ENCODE measurements at regions not wholly inside any gene's neighbourhood (a gene's known extent, or its start where the extent isn't known, plus 50 kb on each side); places are given as distances from the start of the nearest gene placed in this dataset.

- no peak for ATAC-seq
- CTCF ChIA-PET, result no interaction called here
- no peaks in the 10 kb centered on the region for H3K4me1 Mint-ChIP-seq
These were observed 362.3 kb upstream of the BCHE start for GRCh38 chr3:166199491-166199890.

DNA sequence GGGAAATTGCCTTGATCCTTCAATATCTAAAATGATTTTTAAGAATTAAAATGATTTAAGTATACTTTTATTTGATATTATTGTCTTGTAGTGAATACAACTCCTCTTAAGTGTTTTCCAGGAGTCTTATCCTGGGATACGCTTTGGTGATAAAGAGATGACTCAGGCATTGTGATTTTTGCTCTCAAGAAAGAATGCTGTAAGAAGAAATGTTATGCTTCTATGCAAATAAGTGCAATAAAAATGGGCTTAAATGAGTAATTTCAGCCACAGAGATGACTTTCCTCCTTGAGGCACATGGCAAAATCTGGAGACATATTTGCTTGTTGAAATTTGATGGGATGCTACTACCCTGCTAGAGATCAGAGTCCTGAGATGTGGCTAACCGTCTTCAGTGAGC is 358.6 kb upstream of the BCHE start:
- Mint-ChIP-seq H3K27me3 (no peaks in the 10 kb centered on the region), H3K4me1 (no peaks in the 10 kb centered on the region), H3K36me3 (no peaks in the 10 kb centered on the region), H3K27ac (no peak overlapping the region), H3K4me3 (no peak overlapping the region), H3K9me3 (ENCODE audit: low read depth) (peaks cover 5% of the 10 kb centered on the region)
- DNase-seq (no peak), ATAC-seq (no peak)
- CTCF ChIA-PET, result no interaction called here

More at GRCh38 chr3:166199491-166199890, 362.3 kb upstream of the BCHE start:
- no peaks in the 10 kb centered on the region for H3K36me3 Mint-ChIP-seq
- no peak overlapping the region for H3K4me3 Mint-ChIP-seq
- H3K9me3 Mint-ChIP-seq (ENCODE audit: low read depth), result peaks cover 3% of the 10 kb centered on the region
- no peaks in the 10 kb centered on the region for H3K27me3 Mint-ChIP-seq
- DNase-seq, result no peak
- no peak overlapping the region for H3K27ac Mint-ChIP-seq

GRCh38 chr3:166191411-166191810 is 354.2 kb upstream of the BCHE start:
- H3K4me1 Mint-ChIP-seq, result no peaks in the 10 kb centered on the region
- ATAC-seq (no peak), DNase-seq (no peak)
- CTCF ChIA-PET, result no interaction called here
- no peaks in the 10 kb centered on the region for H3K27me3 Mint-ChIP-seq
- peaks cover 2% of the 10 kb centered on the region for H3K9me3 Mint-ChIP-seq (ENCODE audit: low read depth)
- no peaks in the 10 kb centered on the region for H3K36me3 Mint-ChIP-seq
- no peak overlapping the region for H3K27ac Mint-ChIP-seq
- H3K4me3 Mint-ChIP-seq, result no peak overlapping the region

GRCh38 chr3:166190360-166190759 is 353.1 kb upstream of the BCHE start:
- CTCF ChIA-PET, result no interaction called here

DNA sequence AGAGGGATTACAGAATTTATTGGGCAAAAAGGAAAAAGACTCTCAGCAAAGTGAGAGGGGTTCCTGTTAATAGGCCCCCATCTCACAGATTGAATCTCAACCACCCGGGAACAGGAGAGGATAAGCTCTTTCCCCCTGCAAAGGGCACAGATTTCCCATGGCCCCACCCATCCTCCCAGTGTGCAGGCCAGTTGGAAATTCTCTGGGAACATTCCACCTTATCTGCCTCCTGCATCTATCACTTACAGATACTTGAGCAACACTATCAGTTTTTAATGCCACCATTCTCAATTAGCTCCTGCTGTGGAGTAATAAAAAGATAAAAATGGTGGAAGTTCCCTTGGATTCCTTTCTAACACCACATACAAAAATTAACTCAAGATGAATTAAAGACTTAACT is 350.0 kb upstream of the BCHE start:
- DNase-seq (no peak), ATAC-seq (no peak)
- H3K27ac Mint-ChIP-seq, result no peak overlapping the region
- no peaks in the 10 kb centered on the region for H3K4me1 Mint-ChIP-seq
- H3K27me3 Mint-ChIP-seq, result no peaks in the 10 kb centered on the region
- no peaks in the 10 kb centered on the region for H3K36me3 Mint-ChIP-seq
- H3K4me3 Mint-ChIP-seq, result no peak overlapping the region
- CTCF ChIA-PET, result no interaction called here
- peaks cover 7% of the 10 kb centered on the region for H3K9me3 Mint-ChIP-seq (ENCODE audit: low read depth)

More at GRCh38 chr3:166190360-166190759, 353.1 kb upstream of the BCHE start:
- Mint-ChIP-seq H3K9me3 (ENCODE audit: low read depth) (peaks cover 9% of the 10 kb centered on the region), H3K27me3 (no peaks in the 10 kb centered on the region), H3K36me3 (no peaks in the 10 kb centered on the region), H3K27ac (no peak overlapping the region), H3K4me3 (no peak overlapping the region), H3K4me1 (no peaks in the 10 kb centered on the region)
- ATAC-seq (no peak), DNase-seq (no peak)

DNA sequence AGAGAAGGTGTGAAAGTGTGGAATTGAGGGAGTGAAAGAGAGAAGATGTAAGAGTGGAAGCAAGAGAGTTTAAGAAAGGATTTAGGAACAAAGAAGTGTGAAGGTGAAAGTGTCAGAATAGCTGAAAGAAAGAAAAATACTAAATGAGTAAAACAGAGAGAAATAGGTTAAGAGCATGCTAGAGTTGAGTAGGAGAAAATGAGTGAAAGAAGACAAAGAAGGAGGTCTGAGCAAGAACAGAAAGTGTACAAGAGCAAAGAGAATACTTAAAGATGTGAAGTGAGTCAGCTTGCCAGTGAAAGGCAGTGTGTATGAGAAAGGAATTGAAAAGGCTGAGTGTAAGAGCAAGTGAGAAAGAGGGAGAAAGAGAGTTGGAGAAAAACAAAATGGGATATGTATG is 348.8 kb upstream of the BCHE start:
- no peak overlapping the region for H3K4me3 Mint-ChIP-seq
- H3K27ac Mint-ChIP-seq, result no peak overlapping the region
- no peaks in the 10 kb centered on the region for H3K27me3 Mint-ChIP-seq
- CTCF ChIA-PET, result no interaction called here
- H3K9me3 Mint-ChIP-seq (ENCODE audit: low read depth), result peaks cover 7% of the 10 kb centered on the region
- no peaks in the 10 kb centered on the region for H3K36me3 Mint-ChIP-seq
- no peaks in the 10 kb centered on the region for H3K4me1 Mint-ChIP-seq
- DNase-seq (no peak), ATAC-seq (no peak)

DNA sequence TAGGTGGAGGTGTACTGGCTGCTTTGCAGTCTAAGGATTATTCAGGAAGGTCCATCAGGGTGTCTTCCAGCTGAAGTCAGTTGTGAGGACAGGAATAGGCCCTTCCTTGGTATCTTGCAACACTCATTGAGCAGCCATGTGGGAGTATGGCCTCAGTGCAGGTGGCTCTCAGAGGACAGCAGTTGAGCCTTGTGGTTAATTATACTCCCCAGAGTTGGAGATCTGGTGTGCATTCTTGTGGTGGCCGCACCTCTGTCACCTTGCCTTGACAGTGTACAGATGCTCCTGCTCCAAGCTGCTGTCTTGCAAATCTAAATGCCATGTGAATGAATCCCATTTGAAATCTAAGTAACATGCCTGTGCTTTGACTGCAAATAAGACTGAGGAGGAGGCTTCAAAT is 339.9 kb upstream of the BCHE start:
- DNase-seq (no peak), ATAC-seq (no peak)
- peaks cover 4% of the 10 kb centered on the region for H3K9me3 Mint-ChIP-seq (ENCODE audit: low read depth)
- no peak overlapping the region for H3K27ac Mint-ChIP-seq
- H3K4me1 Mint-ChIP-seq, result no peaks in the 10 kb centered on the region
- no peak overlapping the region for H3K4me3 Mint-ChIP-seq
- CTCF ChIA-PET, result no interaction called here
- H3K36me3 Mint-ChIP-seq, result no peaks in the 10 kb centered on the region
- H3K27me3 Mint-ChIP-seq, result no peaks in the 10 kb centered on the region

DNA sequence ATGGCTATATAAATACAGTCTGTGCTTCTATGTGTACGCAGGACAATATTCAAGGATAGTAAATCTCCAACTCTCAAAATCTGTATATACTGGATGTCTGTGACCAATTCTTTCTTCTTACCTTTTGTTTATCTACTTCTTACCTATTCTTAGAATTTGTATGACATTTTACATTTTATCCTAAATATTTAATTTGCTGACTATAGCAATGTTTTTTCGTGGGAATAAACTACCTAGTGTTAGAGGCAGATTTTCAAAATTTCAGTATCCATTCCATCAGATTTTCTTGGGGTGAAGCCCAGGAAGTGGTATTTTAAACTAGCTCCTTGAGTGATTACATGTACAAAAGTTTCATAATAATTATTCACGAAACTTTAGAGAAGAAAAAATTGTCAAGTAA is 334.5 kb upstream of the BCHE start:
- peaks cover 6% of the 10 kb centered on the region for H3K9me3 Mint-ChIP-seq (ENCODE audit: low read depth)
- no peaks in the 10 kb centered on the region for H3K4me1 Mint-ChIP-seq
- CTCF ChIA-PET, result no interaction called here
- H3K27ac Mint-ChIP-seq, result no peak overlapping the region
- no peaks in the 10 kb centered on the region for H3K36me3 Mint-ChIP-seq
- no peak overlapping the region for H3K4me3 Mint-ChIP-seq
- ATAC-seq, result no peak
- no peaks in the 10 kb centered on the region for H3K27me3 Mint-ChIP-seq
- no peak for DNase-seq

- DNase-seq (no peak), ATAC-seq (no peak)
- Mint-ChIP-seq H3K4me3 (no peak overlapping the region), H3K27ac (no peak overlapping the region), H3K4me1 (no peaks in the 10 kb centered on the region), H3K27me3 (no peaks in the 10 kb centered on the region), H3K36me3 (no peaks in the 10 kb centered on the region), H3K9me3 (ENCODE audit: low read depth) (peaks cover 6% of the 10 kb centered on the region)
- CTCF ChIA-PET, result no interaction called here
These were observed 332.5 kb upstream of the BCHE start for GRCh38 chr3:166169681-166170080.

GRCh38 chr3:166127969-166128368 is 290.7 kb upstream of the BCHE start:
- H3K4me3 Mint-ChIP-seq, result no peak overlapping the region
- CTCF ChIA-PET, result no interaction called here
- H3K27ac Mint-ChIP-seq, result no peak overlapping the region
- peaks cover 11% of the 10 kb centered on the region for H3K9me3 Mint-ChIP-seq (ENCODE audit: low read depth)
- H3K27me3 Mint-ChIP-seq, result no peaks in the 10 kb centered on the region
- ATAC-seq (no peak), DNase-seq (no peak)
- H3K4me1 Mint-ChIP-seq, result no peaks in the 10 kb centered on the region
- no peaks in the 10 kb centered on the region for H3K36me3 Mint-ChIP-seq

DNA sequence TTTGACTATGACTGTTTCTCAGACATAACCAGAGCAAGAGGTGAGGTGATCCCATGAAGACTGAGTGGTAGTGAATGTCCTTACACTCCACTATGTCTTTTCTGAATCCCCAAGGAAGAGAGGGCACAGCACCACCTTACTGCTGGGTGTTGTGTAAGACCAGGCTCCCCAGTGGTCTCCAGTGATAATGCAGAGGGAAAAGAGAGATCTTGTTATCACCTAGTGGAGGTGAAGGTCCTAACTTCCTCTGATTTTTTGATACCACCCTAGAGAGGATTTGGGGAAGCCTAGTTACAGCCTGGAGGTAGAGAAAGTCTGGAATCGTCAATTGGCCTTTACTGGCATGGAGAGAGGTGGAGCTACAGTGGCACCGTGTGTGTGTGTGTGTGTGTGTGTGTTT is 288.0 kb upstream of the BCHE start:
- DNase-seq (no peak), ATAC-seq (no peak)
- Mint-ChIP-seq H3K36me3 (no peaks in the 10 kb centered on the region), H3K4me1 (no peaks in the 10 kb centered on the region), H3K9me3 (ENCODE audit: low read depth) (peaks cover 4% of the 10 kb centered on the region), H3K4me3 (no peak overlapping the region), H3K27ac (no peak overlapping the region), H3K27me3 (no peaks in the 10 kb centered on the region)
- CTCF ChIA-PET, result no interaction called here

DNA sequence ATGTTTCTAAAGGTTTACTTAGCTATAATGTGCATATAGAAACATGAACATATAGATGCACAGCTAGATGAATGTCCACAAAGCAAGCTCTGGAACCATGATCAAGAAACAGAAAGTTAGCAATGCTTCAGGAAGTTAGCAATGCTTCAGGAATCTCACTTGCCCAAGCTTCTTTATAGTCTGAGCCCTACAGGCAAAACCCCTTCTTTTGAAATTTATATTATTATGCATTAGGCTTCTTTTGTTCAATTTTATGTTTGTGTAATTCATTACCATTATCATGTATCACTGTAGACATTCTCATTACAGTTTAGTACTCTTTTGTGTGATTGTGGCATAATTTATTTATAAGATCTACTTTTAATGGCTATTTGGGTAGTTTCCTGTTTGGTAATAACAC is 286.4 kb upstream of the BCHE start:
- peaks cover 4% of the 10 kb centered on the region for H3K9me3 Mint-ChIP-seq (ENCODE audit: low read depth)
- H3K27me3 Mint-ChIP-seq, result no peaks in the 10 kb centered on the region
- CTCF ChIA-PET, result no interaction called here
- no peaks in the 10 kb centered on the region for H3K4me1 Mint-ChIP-seq
- ATAC-seq (no peak), DNase-seq (no peak)
- H3K4me3 Mint-ChIP-seq, result no peak overlapping the region
- H3K36me3 Mint-ChIP-seq, result no peaks in the 10 kb centered on the region
- H3K27ac Mint-ChIP-seq, result no peak overlapping the region

- CTCF ChIA-PET, result no interaction called here
- Mint-ChIP-seq H3K27me3 (no peaks in the 10 kb centered on the region), H3K4me3 (no peak overlapping the region), H3K9me3 (ENCODE audit: low read depth) (peaks cover 4% of the 10 kb centered on the region), H3K36me3 (no peaks in the 10 kb centered on the region), H3K4me1 (no peaks in the 10 kb centered on the region), H3K27ac (no peak overlapping the region)
- no peak for DNase-seq
- no peak for ATAC-seq
These were observed 285.9 kb upstream of the BCHE start for GRCh38 chr3:166123088-166123487.

DNA sequence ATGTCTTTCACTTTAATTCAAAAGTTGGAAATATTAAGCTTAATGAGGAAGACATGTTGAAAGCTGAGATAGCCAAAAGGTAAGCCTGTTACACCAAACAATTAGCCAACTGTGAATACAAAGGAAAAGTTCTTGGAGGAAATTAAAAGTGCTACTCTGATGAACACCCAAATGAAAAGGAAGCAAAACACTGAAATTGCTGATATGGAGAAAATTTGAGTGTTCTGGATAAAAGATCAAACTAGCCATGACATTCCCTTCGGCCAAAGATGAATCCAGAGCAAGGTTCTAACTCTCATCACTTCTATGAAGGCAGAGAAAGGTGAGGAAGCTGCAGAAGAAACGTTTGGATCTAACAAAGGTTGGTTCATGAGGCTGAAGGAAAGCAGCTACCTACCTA is 280.8 kb upstream of the BCHE start:
- ATAC-seq (no peak), DNase-seq (no peak)
- no peak overlapping the region for H3K27ac Mint-ChIP-seq
- H3K36me3 Mint-ChIP-seq, result no peaks in the 10 kb centered on the region
- no peaks in the 10 kb centered on the region for H3K9me3 Mint-ChIP-seq (ENCODE audit: low read depth)
- no peaks in the 10 kb centered on the region for H3K4me1 Mint-ChIP-seq
- CTCF ChIA-PET, result no interaction called here
- H3K4me3 Mint-ChIP-seq, result no peak overlapping the region
- no peaks in the 10 kb centered on the region for H3K27me3 Mint-ChIP-seq

GRCh38 chr3:166114448-166114847 is 277.2 kb upstream of the BCHE start:
- Mint-ChIP-seq H3K27me3 (no peaks in the 10 kb centered on the region), H3K36me3 (no peaks in the 10 kb centered on the region), H3K4me3 (no peak overlapping the region), H3K4me1 (no peaks in the 10 kb centered on the region), H3K27ac (no peak overlapping the region), H3K9me3 (ENCODE audit: low read depth) (peaks cover 6% of the 10 kb centered on the region)
- ATAC-seq (no peak), DNase-seq (no peak)
- CTCF ChIA-PET, result no interaction called here
